ENCODE measurements at regions not wholly inside any gene's neighbourhood (a gene's known extent, or its start where the extent isn't known, plus 50 kb on each side); places are given as distances from the start of the nearest gene placed in this dataset.

DNA sequence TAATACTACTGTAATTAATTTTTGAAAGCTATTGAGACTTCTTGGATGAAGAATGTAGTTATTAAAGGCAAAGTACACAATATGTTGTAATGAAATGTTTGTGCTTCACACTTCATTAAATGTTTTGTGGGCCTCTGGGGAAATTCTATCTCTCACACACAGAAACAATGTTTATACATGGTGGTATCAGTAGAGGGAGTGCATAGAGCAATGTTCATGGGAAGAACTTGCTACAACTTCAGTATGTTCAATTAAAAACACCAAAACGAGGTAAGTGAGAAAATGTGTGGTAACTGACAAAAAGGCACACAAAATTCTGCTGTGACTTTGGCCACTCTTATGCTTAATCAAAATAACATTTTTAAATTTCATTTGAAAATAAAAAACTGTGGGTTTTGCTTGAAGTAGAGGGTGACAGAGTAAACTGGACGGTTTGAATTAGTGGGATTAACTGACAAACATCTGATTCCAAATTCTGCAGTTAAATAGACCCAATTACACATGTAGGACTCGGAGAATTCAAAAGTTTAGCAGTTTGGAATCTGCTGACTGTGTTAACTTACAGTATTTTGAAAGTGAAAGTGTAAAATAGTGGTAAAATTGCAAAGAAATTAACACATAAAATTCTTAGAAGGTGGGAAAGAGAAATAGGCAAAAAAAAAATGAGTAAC is 111.4 kb upstream of the TTC29 start:
- no peak overlapping the region for H3T11ph ChIP-seq (ENCODE audit: low read length)
- no peaks in the 10 kb centered on the region for H3K79me1 ChIP-seq (ENCODE audit: insufficient read depth, low read depth, low read length, poor library complexity, severe bottlenecking)
- no peaks in the 10 kb centered on the region for H3K4me1 ChIP-seq (ENCODE audit: insufficient read depth, low read length)
- Mint-ChIP-seq H3K4me3 (no peak overlapping the region), H3K27ac (peak overlapping the region in 1 of 3 experiments; percentile 13; a peak in 1 of 7 replicates), H3K9me3 (0 out of 5 replicates have a peak, but pooled peaks cover 0 to 2% of the 10 kb centered on the region in 2 experiments), H3K27me3 (ENCODE audit: low read depth) (no peaks in the 10 kb centered on the region), H3K36me3 (ENCODE audit: insufficient read depth in 1 of 3, low read depth in 3 of 3) (peaks cover 0 to 2% (median 0%) of the 10 kb centered on the region in 3 experiments; a peak in 2 of 7 replicates), H3K4me1 (peaks cover 11 to 15% of the 10 kb centered on the region in 2 experiments)
- no peak overlapping the region for H3K4ac ChIP-seq (ENCODE audit: low read depth, low read length)
- H3K9ac ChIP-seq (ENCODE audit: extremely low read depth, insufficient read length, low read length): no peak overlapping the region
- no peak overlapping the region for H2BK20ac ChIP-seq (ENCODE audit: low read depth, low read length, poor library complexity, severe bottlenecking)
- no peak overlapping the region for H4K91ac ChIP-seq (ENCODE audit: insufficient read length, low read depth, low read length)
- H3K27me3 ChIP-seq (ENCODE audit: insufficient read depth, low read length): no peaks in the 10 kb centered on the region
- no peak for DNase-seq
- H2BK12ac ChIP-seq (ENCODE audit: insufficient read length, low read depth, low read length): no peak overlapping the region
- no peak overlapping the region for H2AK5ac ChIP-seq (ENCODE audit: insufficient read length, low read length)
- no peak overlapping the region for H4K8ac ChIP-seq (replicated peaks; ENCODE audit: insufficient read length, low read depth, low read length)
- H3K79me2 ChIP-seq (ENCODE audit: insufficient read depth, low read length): no peaks in the 10 kb centered on the region
- no peak overlapping the region for H3K4me2 ChIP-seq (ENCODE audit: insufficient read depth, insufficient read length, low read length)
- no peak overlapping the region for H3K56ac ChIP-seq (ENCODE audit: insufficient read length, low read depth, low read length)
- H2AFZ ChIP-seq (ENCODE audit: low read length): no peak overlapping the region
- H3K14ac ChIP-seq (ENCODE audit: insufficient read depth, low read length): no peak overlapping the region
- no peak overlapping the region for H3K18ac ChIP-seq (ENCODE audit: insufficient read length, low read depth, low read length)
- TF ChIP-seq, protein P1, sequence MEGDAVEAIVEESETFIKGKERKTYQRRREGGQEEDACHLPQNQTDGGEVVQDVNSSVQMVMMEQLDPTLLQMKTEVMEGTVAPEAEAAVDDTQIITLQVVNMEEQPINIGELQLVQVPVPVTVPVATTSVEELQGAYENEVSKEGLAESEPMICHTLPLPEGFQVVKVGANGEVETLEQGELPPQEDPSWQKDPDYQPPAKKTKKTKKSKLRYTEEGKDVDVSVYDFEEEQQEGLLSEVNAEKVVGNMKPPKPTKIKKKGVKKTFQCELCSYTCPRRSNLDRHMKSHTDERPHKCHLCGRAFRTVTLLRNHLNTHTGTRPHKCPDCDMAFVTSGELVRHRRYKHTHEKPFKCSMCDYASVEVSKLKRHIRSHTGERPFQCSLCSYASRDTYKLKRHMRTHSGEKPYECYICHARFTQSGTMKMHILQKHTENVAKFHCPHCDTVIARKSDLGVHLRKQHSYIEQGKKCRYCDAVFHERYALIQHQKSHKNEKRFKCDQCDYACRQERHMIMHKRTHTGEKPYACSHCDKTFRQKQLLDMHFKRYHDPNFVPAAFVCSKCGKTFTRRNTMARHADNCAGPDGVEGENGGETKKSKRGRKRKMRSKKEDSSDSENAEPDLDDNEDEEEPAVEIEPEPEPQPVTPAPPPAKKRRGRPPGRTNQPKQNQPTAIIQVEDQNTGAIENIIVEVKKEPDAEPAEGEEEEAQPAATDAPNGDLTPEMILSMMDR (conservative IDR thresholded peaks at IDR 0.05): no peak
- no peak overlapping the region for H2BK5ac ChIP-seq (ENCODE audit: insufficient read length, low read length)
- no peaks in the 10 kb centered on the region for H3K9me3 ChIP-seq (ENCODE audit: control insufficient read depth, low read depth, low read length)
- H3K23ac ChIP-seq (ENCODE audit: insufficient read length, low read depth, low read length): no peak overlapping the region
- H3K23me2 ChIP-seq (ENCODE audit: insufficient read length, low read depth, low read length, poor library complexity, severe bottlenecking): no peaks in the 10 kb centered on the region
- H3K27ac ChIP-seq (ENCODE audit: insufficient read length, low read depth, low read length): no peak overlapping the region
- no peak overlapping the region for H2BK15ac ChIP-seq (ENCODE audit: low read depth, low read length)
- H2BK120ac ChIP-seq (ENCODE audit: low read depth, low read length, poor library complexity, severe bottlenecking): no peak overlapping the region
- no peak overlapping the region for H4K5ac ChIP-seq (ENCODE audit: insufficient read length, low read depth, low read length)
- no peaks in the 10 kb centered on the region for H4K20me1 ChIP-seq (ENCODE audit: control insufficient read depth, insufficient read depth, insufficient read length)
- no CpG with 5 or more reads among the region's 3 CpGs for WGBS (ENCODE audit: extremely low coverage, insufficient read length, low lambda C conversion rate)

All from H9 (cell line).